HEK293T (cell line): ENCODE measurements at regions not wholly inside any gene's neighbourhood (a gene's known extent, or its start where the extent isn't known, plus 50 kb on each side); places are given as distances from the start of the nearest gene placed in this dataset.

Experiments
- ARNT ChIP-seq: fragments of 450-650 bp; IDR thresholded peaks from 2 replicates; pipeline ENCODE4 v1.6.1; 2017; ENCODE audit warnings: mild to moderate bottlenecking
- BHLHE40 ChIP-seq: fragments of 450-650 bp; IDR thresholded peaks from 2 replicates; pipeline ENCODE4 v1.6.1; 2016; ENCODE audit warnings: mild to moderate bottlenecking, moderate library complexity, borderline replicate concordance
- CTBP1 ChIP-seq: fragments of 450-650 bp; IDR thresholded peaks from 2 replicates; pipeline ENCODE4 v1.6.1; 2016; ENCODE audit warnings: borderline replicate concordance
- ELF4 ChIP-seq: fragments of 450-650 bp; IDR thresholded peaks from 2 replicates; pipeline ENCODE4 v1.6.1; 2017; ENCODE audit warnings: antibody characterized with exemption
- FOXA1 ChIP-seq: fragments of 450-650 bp; IDR thresholded peaks from 2 replicates; pipeline ENCODE4 v1.6.1; 2016; ENCODE audit warnings: mild to moderate bottlenecking
- FOXK2 ChIP-seq: fragments of 450-650 bp; IDR thresholded peaks from 2 replicates; pipeline ENCODE4 v1.6.1; 2016; ENCODE audit warnings: mild to moderate bottlenecking
- FOXM1 ChIP-seq: fragments of 450-650 bp; IDR thresholded peaks from 2 replicates; pipeline ENCODE4 v1.6.1; 2017; ENCODE audit warnings: mild to moderate bottlenecking, borderline replicate concordance
- LEF1 ChIP-seq: fragments of 450-650 bp; IDR thresholded peaks from 2 replicates; pipeline ENCODE4 v1.6.1; 2017; ENCODE audit warnings: mild to moderate bottlenecking, borderline replicate concordance
- NFRKB ChIP-seq: fragments of 450-650 bp; IDR thresholded peaks from 2 replicates; pipeline ENCODE4 v1.6.1; 2016; ENCODE audit warnings: mild to moderate bottlenecking, moderate library complexity
- SP1 ChIP-seq: fragments of 450-650 bp; IDR thresholded peaks from 2 replicates; pipeline ENCODE4 v1.6.1; 2017
- SUZ12 ChIP-seq: fragments of 450-650 bp; IDR thresholded peaks from 2 replicates; pipeline ENCODE4 v1.6.1; 2016; ENCODE audit warnings: mild to moderate bottlenecking
- ZNF384 ChIP-seq: fragments of 450-650 bp; IDR thresholded peaks from 2 replicates; pipeline ENCODE4 v1.6.1; 2016

- no peak for TF ChIP-seq CTBP1
- no peak for TF ChIP-seq SP1
- no peak for TF ChIP-seq NFRKB
- no peak for TF ChIP-seq BHLHE40
- no peak for TF ChIP-seq SUZ12
- TF ChIP-seq ELF4 = no peak
- TF ChIP-seq ARNT = no peak
- TF ChIP-seq FOXK2 = no peak
- no peak for TF ChIP-seq LEF1
- no peak for TF ChIP-seq FOXM1
- TF ChIP-seq FOXA1 = no peak
- TF ChIP-seq ZNF384 = no peak
Measured at GRCh38 chr4:136311774-136312173, 1220.5 kb downstream of the PCDH18 start.
